Caco-2 (cell line): ENCODE measurements at regions not wholly inside any gene's neighbourhood (a gene's known extent, or its start where the extent isn't known, plus 50 kb on each side); places are given as distances from the start of the nearest gene placed in this dataset.
"Not testable (repeated sequence)": the region's sequence is repeated elsewhere in the genome, so short reads cannot be mapped to it uniquely, and the experiment has no call there.

Experiments
- BruUV-seq: library from RNA; stranded (reverse); fragments of 400-500 nt; replicated peaks from 2 replicates; lab custom pipeline; 2021; lab: Mats Ljungman, UMichigan
- CTCF ChIA-PET: fragments of 300-600 bp; sonication (Branson Sonifier 250); formaldehyde crosslinking; loops from one replicate; lab custom pipeline; 2022; ENCODE audit warnings: antibody characterized with exemption; lab: Charles Lee
- POLR2A ChIA-PET: fragments of 300-600 bp; sonication (Branson Sonifier 250); formaldehyde crosslinking; loops from one replicate; lab custom pipeline; 2022; ENCODE audit warnings: antibody characterized with exemption; lab: Charles Lee
- DNase-seq, 2 experiments: peaks; one replicate each; pipeline versions ENCODE4 v3.0.0 to v3.0.0-alpha.2; 2020 to 2022
- H3K27me3 ChIP-seq: replicated peaks from 2 replicates; pipeline ENCODE4 v1.6.0; 2011; ENCODE audit warnings: low read length; ENCODE audit not compliant: control insufficient read depth, insufficient read depth
- H3K36me3 ChIP-seq: 2 replicates; pipeline ENCODE4 v1.5.1; 2011; ENCODE audit warnings: low read length; ENCODE audit not compliant: control insufficient read depth, insufficient read depth
- H3K4me1 ChIP-seq: fragments of 250-450 bp; sonication (Bioruptor Pico); 2 replicates; pipeline ENCODE4 v1.5.1; 2020; ENCODE audit warnings: mild to moderate bottlenecking
- H3K4me3 ChIP-seq: 2 replicates; pipeline ENCODE4 v1.5.1; 2011; ENCODE audit warnings: low read depth, mild to moderate bottlenecking, control low read depth, low read length
- H3K9me3 ChIP-seq: fragments of 250-450 bp; sonication (Bioruptor Pico); 2 replicates; pipeline ENCODE4 v1.5.1; 2020; ENCODE audit warnings: mild to moderate bottlenecking, moderate library complexity
- H3K27ac Mint-ChIP-seq: one replicate; pipeline ENCODE4 v1.8.0; 2022; ENCODE audit warnings: mixed read lengths; ENCODE audit not compliant: unreplicated experiment
- H3K27me3 Mint-ChIP-seq: one replicate; pipeline ENCODE4 v1.8.0; 2022; ENCODE audit warnings: mixed read lengths; ENCODE audit not compliant: insufficient read depth, unreplicated experiment
- H3K36me3 Mint-ChIP-seq: one replicate; pipeline ENCODE4 v1.8.0; 2022; ENCODE audit warnings: mild to moderate bottlenecking, mixed read lengths; ENCODE audit not compliant: insufficient read depth, unreplicated experiment
- H3K4me1 Mint-ChIP-seq: one replicate; pipeline ENCODE4 v1.8.0; 2022; ENCODE audit warnings: low read depth, mixed read lengths; ENCODE audit not compliant: unreplicated experiment
- H3K4me3 Mint-ChIP-seq: one replicate; pipeline ENCODE4 v1.8.0; 2022; ENCODE audit warnings: mild to moderate bottlenecking, moderate library complexity, mixed read lengths; ENCODE audit not compliant: unreplicated experiment
- H3K9me3 Mint-ChIP-seq: one replicate; pipeline ENCODE4 v1.8.0; 2022; ENCODE audit warnings: mixed read lengths; ENCODE audit not compliant: unreplicated experiment
- CTCF ChIP-seq, 2 experiments: fragments of 200-600 bp in 1 of 2; IDR thresholded peaks; 1 replicate in 1 of 2; 2 replicates in 1 of 2; pipeline versions ENCODE4 v1.5.1 to v1.8.0; 2011 to 2022; ENCODE audit warnings: antibody characterized with exemption in 1 of 2, control low read depth in 1 of 2, inconsistent platforms in 1 of 2, low read depth in 1 of 2, low read length in 1 of 2, mild to moderate bottlenecking in 1 of 2, moderate library complexity in 1 of 2; ENCODE audit not compliant: insufficient read depth in 1 of 2, severe bottlenecking in 1 of 2, unreplicated experiment in 1 of 2
- intact Hi-C: fragments of 100-400 bp; cut with micrococcal nuclease; formaldehyde crosslinking; loops from one replicate; pipeline ENCODE4 v1.10.0; 2022; ENCODE audit not compliant: unreplicated experiment

DNA sequence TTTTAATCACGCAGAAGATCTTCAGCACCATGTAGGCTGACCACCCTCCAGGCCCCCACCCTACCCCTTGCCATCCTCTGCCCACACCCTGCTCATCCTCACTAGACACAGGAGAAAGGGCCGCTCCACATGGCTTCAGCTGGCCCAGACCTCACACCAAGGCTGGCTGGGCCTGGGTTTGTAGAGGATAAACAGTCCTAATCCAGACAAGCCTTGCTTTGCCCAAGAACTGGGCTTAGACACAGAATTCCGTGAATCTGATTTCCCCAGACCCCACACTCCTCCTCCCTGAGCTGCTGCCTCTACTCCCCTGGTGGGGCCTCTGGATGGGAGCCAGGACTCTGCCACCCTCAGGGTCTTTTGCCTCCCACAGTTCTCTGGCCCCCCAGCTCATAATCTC, 185.3 kb downstream of the CYP26B1 start:
- intact Hi-C loops, result no loop called here
- Histone ChIP-seq H3K27me3 (no peaks in the 10 kb centered on the region), H3K4me3 (no peak overlapping the region), H3K9me3 (peaks cover 17% of the 10 kb centered on the region), H3K4me1 (no peaks in the 10 kb centered on the region), H3K36me3 (no peaks in the 10 kb centered on the region)
- Mint-ChIP-seq H3K27me3 (no peaks in the 10 kb centered on the region), H3K27ac (no peak overlapping the region), H3K9me3 (peaks cover 29% of the 10 kb centered on the region), H3K4me1 (no peaks in the 10 kb centered on the region), H3K4me3 (no peak overlapping the region), H3K36me3 (no peaks in the 10 kb centered on the region)
- no peak for TF ChIP-seq CTCF (IDR thresholded peaks at IDR 0.05; ENCODE audit: insufficient read depth in 1 of 2, low read depth in 1 of 2, low read length in 1 of 2, severe bottlenecking in 1 of 2, unreplicated experiment in 1 of 2)
- DNase-seq, result no peak
- CTCF ChIA-PET, result no interaction called here
- BruUV-seq, result no TSS peak
- POLR2A ChIA-PET, result no interaction called here

DNA sequence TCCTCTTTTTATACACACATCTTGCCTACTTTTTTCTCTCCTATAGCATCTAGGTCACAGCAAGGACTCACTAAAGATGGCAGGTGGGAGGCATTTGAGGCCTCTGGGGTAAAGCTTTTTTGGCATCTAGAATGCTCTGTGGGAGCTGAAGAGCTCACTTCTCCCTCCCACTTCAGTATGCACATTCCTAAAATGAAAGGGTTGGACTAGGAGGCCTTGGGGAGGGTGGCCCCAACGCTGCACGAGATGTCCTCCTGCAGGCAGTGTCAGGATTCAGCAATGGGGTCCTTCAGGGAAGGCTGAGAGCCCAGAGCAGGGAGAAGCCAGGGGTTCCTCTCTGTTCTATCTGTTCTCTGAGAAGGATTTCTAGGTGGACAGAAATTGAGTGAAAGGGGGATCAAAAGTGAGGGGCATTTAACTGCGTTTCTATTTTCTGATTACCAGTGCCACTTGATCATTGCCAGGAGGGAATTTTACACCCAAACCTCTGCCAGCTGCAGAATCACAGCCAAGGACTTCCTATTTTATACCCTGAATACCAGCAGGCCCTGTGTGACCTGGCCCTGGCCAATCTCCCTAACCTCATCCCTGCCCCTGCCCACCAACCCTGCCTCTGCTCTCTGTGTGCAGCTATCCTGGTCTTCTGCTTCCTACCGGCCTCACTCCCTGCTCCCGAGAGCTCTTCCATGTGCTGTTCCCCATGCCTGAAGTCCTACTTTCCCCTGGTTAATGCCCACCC, 186.2 kb downstream of the CYP26B1 start:
- H3K9me3 Mint-ChIP-seq, result peaks cover 38% of the 10 kb centered on the region
- Histone ChIP-seq H3K9me3 (peaks cover 17% of the 10 kb centered on the region), H3K27me3 (no peaks in the 10 kb centered on the region), H3K36me3 (no peaks in the 10 kb centered on the region), H3K4me3 (no peak overlapping the region), H3K4me1 (no peaks in the 10 kb centered on the region)
- H3K27me3 Mint-ChIP-seq, result no peaks in the 10 kb centered on the region
- ChIA-PET POLR2A (no interaction called here), CTCF (no interaction called here)
- intact Hi-C loops, result no loop called here
- H3K4me1 Mint-ChIP-seq, result no peaks in the 10 kb centered on the region
- H3K36me3 Mint-ChIP-seq, result no peaks in the 10 kb centered on the region
- TF ChIP-seq CTCF (IDR thresholded peaks at IDR 0.05; ENCODE audit: insufficient read depth in 1 of 2, low read depth in 1 of 2, low read length in 1 of 2, severe bottlenecking in 1 of 2, unreplicated experiment in 1 of 2), result no peak
- no peak overlapping the region for H3K27ac Mint-ChIP-seq
- H3K4me3 Mint-ChIP-seq, result no peak overlapping the region
- no peak for DNase-seq
- no TSS peak for BruUV-seq

DNA sequence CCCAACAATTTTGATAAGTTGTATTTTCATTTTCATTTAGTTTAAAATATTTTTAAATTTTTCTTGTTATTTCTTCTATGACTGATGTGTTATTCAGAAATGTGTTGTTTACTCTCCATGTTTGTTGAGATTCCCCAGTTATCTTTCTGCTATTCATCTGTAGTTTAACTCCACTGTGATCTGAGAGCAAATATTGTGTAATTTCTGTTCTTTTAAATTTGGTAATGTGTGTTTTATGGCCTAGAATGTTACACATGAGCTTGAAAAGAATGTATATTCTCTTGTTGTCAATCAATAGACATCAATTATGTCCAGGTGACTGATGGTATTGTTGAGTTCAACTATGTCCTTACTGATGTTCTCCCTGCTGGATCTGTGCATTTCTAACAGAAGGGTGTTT, 188.2 kb downstream of the CYP26B1 start:
- no peaks in the 10 kb centered on the region for H3K4me1 ChIP-seq
- POLR2A ChIA-PET, result no interaction called here
- intact Hi-C loops, result no loop called here
- H3K27me3 ChIP-seq, result no peaks in the 10 kb centered on the region
- no peaks in the 10 kb centered on the region for H3K36me3 ChIP-seq
- TF ChIP-seq CTCF (IDR thresholded peaks at IDR 0.05; ENCODE audit: insufficient read depth in 1 of 2, low read depth in 1 of 2, low read length in 1 of 2, severe bottlenecking in 1 of 2, unreplicated experiment in 1 of 2), result no peak
- Mint-ChIP-seq H3K9me3 (peaks cover 52% of the 10 kb centered on the region), H3K27me3 (no peaks in the 10 kb centered on the region), H3K4me3 (no peak overlapping the region), H3K4me1 (no peaks in the 10 kb centered on the region), H3K36me3 (no peaks in the 10 kb centered on the region), H3K27ac (no peak overlapping the region)
- no peak for DNase-seq
- H3K4me3 ChIP-seq, result no peak overlapping the region
- CTCF ChIA-PET, result no interaction called here
- H3K9me3 ChIP-seq, result peaks cover 17% of the 10 kb centered on the region
- no TSS peak for BruUV-seq

- H3K36me3 ChIP-seq, H3K27me3 Mint-ChIP-seq, H3K36me3 Mint-ChIP-seq, H3K4me1 Mint-ChIP-seq, H3K4me3 ChIP-seq, H3K4me1 ChIP-seq, CTCF ChIA-PET, DNase-seq, H3K27me3 ChIP-seq, POLR2A ChIA-PET, BruUV-seq, H3K4me3 Mint-ChIP-seq, intact Hi-C loops, H3K27ac Mint-ChIP-seq: not testable (repeated sequence)
- H3K9me3 ChIP-seq, result peaks cover 23% of the 10 kb centered on the region
- peaks cover 60% of the 10 kb centered on the region for H3K9me3 Mint-ChIP-seq
Observed at GRCh38 chr2:71958426-71958825, 189.2 kb downstream of the CYP26B1 start.
